ENCODE measurements at regions not wholly inside any gene's neighbourhood (a gene's known extent, or its start where the extent isn't known, plus 50 kb on each side); places are given as distances from the start of the nearest gene placed in this dataset.

- TF ChIP-seq EP400 (IDR thresholded peaks at IDR 0.05) = no peak
- no peak for TF ChIP-seq ETS2 (tag; IDR thresholded peaks at IDR 0.05; ENCODE audit: borderline replicate concordance, poor library complexity, severe bottlenecking)
These were observed 199.6 kb upstream of the CTNNB1 start (continued) for GRCh38 chr3:40999682-41000081.

- WGBS (ENCODE audit: insufficient coverage, low coverage, missing lambda C conversion rate) = 0% methylated on average over 6 of the region's 6 CpGs
- TF ChIP-seq CAMTA2 (CRISPR knock-in tag; conservative IDR thresholded peaks at IDR 0.05) (no peak), TBP (optimal IDR thresholded peaks at IDR 0.05; ENCODE audit: low read depth, low read length) (no peak), ASH1L (IDR thresholded peaks at IDR 0.05; ENCODE audit: borderline replicate concordance, low read depth, partially characterized antibody) (no peak)
- H3K4me3 ChIP-seq = no peak overlapping the region
- CTCF ChIA-PET (ENCODE audit: low intra/inter-chr PET ratio) = no interaction called here
- BruUV-seq (replicated peaks) = no TSS peak
- H3K9ac ChIP-seq (ENCODE audit: insufficient read depth in 1 of 2, low read depth in 2 of 2, low read length in 2 of 2) = no peak overlapping the region
- POLR2A ChIA-PET = no interaction called here
- H3K36me3 ChIP-seq (ENCODE audit: control insufficient read depth, insufficient read depth, low read length) = no peaks in the 10 kb centered on the region
- in situ Hi-C loops (cut with MboI) = no loop called here
- H2AFZ ChIP-seq (ENCODE audit: low read depth, low read length) = no peak overlapping the region
- ATAC-seq (no peak), FAIRE-seq (no peak), DNase-seq (ENCODE audit: extremely low read depth in 1 of 4, low spot score in 3 of 4) (no peak)
- H3K9me3 ChIP-seq (replicated peaks; ENCODE audit: control insufficient read depth, insufficient read depth, low read depth, low read length) = no peaks in the 10 kb centered on the region
- H4K20me1 ChIP-seq (replicated peaks; ENCODE audit: control insufficient read depth, insufficient read depth, low read length) = no peaks in the 10 kb centered on the region
- H3K4me1 ChIP-seq (replicated peaks in 1 of 2; ENCODE audit: control insufficient read depth in 2 of 2, insufficient read depth in 2 of 2, low read length in 2 of 2) = peaks cover 6 to 8% of the 10 kb centered on the region in 2 experiments; a peak in 3 of 5 replicates
- no peak overlapping the region for H3K27ac ChIP-seq (ENCODE audit: extremely low read depth, low read depth, low read length)
- H3K27me3 ChIP-seq (ENCODE audit: control insufficient read depth in 2 of 2, insufficient read depth in 2 of 2, low read length in 2 of 2) = peaks cover 4 to 17% of the 10 kb centered on the region in 2 experiments; a peak in 4 of 5 replicates
- H3K9me1 ChIP-seq (ENCODE audit: control insufficient read depth, insufficient read depth, low read length) = no peaks in the 10 kb centered on the region
- H3K4me2 ChIP-seq (ENCODE audit: insufficient read depth, low read length) = no peak overlapping the region
- H3K79me2 ChIP-seq (ENCODE audit: control insufficient read depth, insufficient read depth, low read length) = no peaks in the 10 kb centered on the region
- intact Hi-C loops (cut with micrococcal nuclease) = no loop called here
These were observed 198.8 kb upstream of the CTNNB1 start for GRCh38 chr3:41000471-41000870.

- peaks cover 6 to 8% of the 10 kb centered on the region in 2 experiments; a peak in 3 of 5 replicates for H3K4me1 ChIP-seq (replicated peaks in 1 of 2; ENCODE audit: control insufficient read depth in 2 of 2, insufficient read depth in 2 of 2, low read length in 2 of 2)
- no peaks in the 10 kb centered on the region for H3K9me3 ChIP-seq (replicated peaks; ENCODE audit: control insufficient read depth, insufficient read depth, low read depth, low read length)
- in situ Hi-C loops (cut with MboI) (no loop called here), intact Hi-C loops (cut with micrococcal nuclease) (no loop called here)
- CTCF ChIA-PET (ENCODE audit: low intra/inter-chr PET ratio) = no interaction called here
- FAIRE-seq (no peak), ATAC-seq (no peak), DNase-seq (ENCODE audit: extremely low read depth in 1 of 4, low spot score in 3 of 4) (no peak)
- H3K27ac ChIP-seq (ENCODE audit: extremely low read depth, low read depth, low read length) = no peak overlapping the region
- H2AFZ ChIP-seq (ENCODE audit: low read depth, low read length) = no peak overlapping the region
- peaks cover 4 to 17% of the 10 kb centered on the region in 2 experiments; a peak in 4 of 5 replicates for H3K27me3 ChIP-seq (ENCODE audit: control insufficient read depth in 2 of 2, insufficient read depth in 2 of 2, low read length in 2 of 2)
- no peak overlapping the region for H3K4me2 ChIP-seq (ENCODE audit: insufficient read depth, low read length)
- H3K9ac ChIP-seq (ENCODE audit: insufficient read depth in 1 of 2, low read depth in 2 of 2, low read length in 2 of 2) = no peak overlapping the region
- WGBS (ENCODE audit: insufficient coverage, low coverage, missing lambda C conversion rate) = 0% methylated on average over 1 of the region's 1 CpG
- H3K9me1 ChIP-seq (ENCODE audit: control insufficient read depth, insufficient read depth, low read length) = no peaks in the 10 kb centered on the region
- H4K20me1 ChIP-seq (replicated peaks; ENCODE audit: control insufficient read depth, insufficient read depth, low read length) = no peaks in the 10 kb centered on the region
- POLR2A ChIA-PET = no interaction called here
- BruUV-seq (replicated peaks) = no TSS peak
- no peak overlapping the region for H3K4me3 ChIP-seq
- H3K79me2 ChIP-seq (ENCODE audit: control insufficient read depth, insufficient read depth, low read length) = no peaks in the 10 kb centered on the region
- H3K36me3 ChIP-seq (ENCODE audit: control insufficient read depth, insufficient read depth, low read length) = no peaks in the 10 kb centered on the region
- TF ChIP-seq ZFPM2 (CRISPR knock-in tag; IDR thresholded peaks at IDR 0.05) (no peak), NELFE (IDR thresholded peaks at IDR 0.05; ENCODE audit: insufficient read depth, insufficient read length) (no peak), HDAC6 (IDR thresholded peaks at IDR 0.05; ENCODE audit: low read depth, low read length) (no peak), HOXB6 (CRISPR knock-in tag; IDR thresholded peaks at IDR 0.05; ENCODE audit: borderline replicate concordance) (no peak), NUFIP1 (IDR thresholded peaks at IDR 0.05; ENCODE audit: partially characterized antibody) (no peak), ZNF79 (CRISPR knock-in tag; IDR thresholded peaks at IDR 0.05; ENCODE audit: low read depth) (no peak), ZNF740 (CRISPR knock-in tag; IDR thresholded peaks at IDR 0.05) (no peak), ZNF740 (tag; IDR thresholded peaks at IDR 0.05) (no peak), MYNN (IDR thresholded peaks at IDR 0.05) (no peak), MYNN (CRISPR knock-in tag; IDR thresholded peaks at IDR 0.05) (no peak), PCBP2 (IDR thresholded peaks at IDR 0.05; ENCODE audit: low read depth, low read length, poor library complexity, severe bottlenecking) (no peak)
These were observed 197.7 kb upstream of the CTNNB1 start for GRCh38 chr3:41001556-41001955.
